Loucy (cell line): ENCODE measurements at regions not wholly inside any gene's neighbourhood (a gene's known extent, or its start where the extent isn't known, plus 50 kb on each side); places are given as distances from the start of the nearest gene placed in this dataset.

Experiments
- H2AFZ ChIP-seq: fragments of 200-600 bp; sonication (generic); 2 replicates; pipeline ENCODE4 v1.6.0; 2016; ENCODE audit warnings: antibody characterized with exemption, mild to moderate bottlenecking, low read length, moderate library complexity
- H3F3A ChIP-seq: fragments of 200-600 bp; 2 replicates; pipeline ENCODE4 v1.6.0; 2016; ENCODE audit warnings: antibody characterized with exemption, low read depth, mild to moderate bottlenecking
- H3K27me3 ChIP-seq: fragments of 200-600 bp; sonication (generic); 2 replicates; pipeline ENCODE4 v1.6.1; 2014; ENCODE audit warnings: low read length, mild to moderate bottlenecking; ENCODE audit not compliant: insufficient read depth, poor library complexity, severe bottlenecking
- H3K36me3 ChIP-seq: fragments of 200-600 bp; sonication (generic); 2 replicates; pipeline ENCODE4 v1.6.1; 2016; ENCODE audit warnings: low read length; ENCODE audit not compliant: insufficient read depth
- H3K4me1 ChIP-seq: fragments of 200-600 bp; sonication (generic); 2 replicates; pipeline ENCODE4 v1.5.1; 2014; ENCODE audit warnings: low read length, mild to moderate bottlenecking; ENCODE audit not compliant: insufficient read depth, poor library complexity, severe bottlenecking
- H3K4me2 ChIP-seq: fragments of 200-600 bp; sonication (generic); 2 replicates; pipeline ENCODE4 v1.6.0; 2014; ENCODE audit warnings: antibody characterized with exemption, low read length, low read depth, mild to moderate bottlenecking; ENCODE audit not compliant: poor library complexity, severe bottlenecking
- H3K4me3 ChIP-seq: fragments of 200-600 bp; sonication (generic); 2 replicates; pipeline ENCODE4 v1.5.1; 2014; ENCODE audit warnings: low read length, mild to moderate bottlenecking, mixed read lengths; ENCODE audit not compliant: poor library complexity, severe bottlenecking
- H3K79me2 ChIP-seq: fragments of 200-600 bp; sonication (generic); 2 replicates; pipeline ENCODE4 v1.6.1; 2014; ENCODE audit warnings: low read length; ENCODE audit not compliant: insufficient read depth
- H3K9ac ChIP-seq: fragments of 200-600 bp; sonication (generic); 2 replicates; pipeline ENCODE4 v1.6.0; 2014; ENCODE audit warnings: mild to moderate bottlenecking, low read depth, low read length, moderate library complexity; ENCODE audit not compliant: poor library complexity, severe bottlenecking
- H3K9me2 ChIP-seq: fragments of 200-600 bp; sonication (generic); replicated peaks from 2 replicates; pipeline ENCODE4 v1.6.1; 2016; ENCODE audit warnings: low read depth, low read length, mixed read lengths
- H3K9me3 ChIP-seq: fragments of 200-600 bp; sonication (generic); 2 replicates; pipeline ENCODE4 v1.6.1; 2014; ENCODE audit warnings: mild to moderate bottlenecking, antibody characterized with exemption, low read length, low read depth; ENCODE audit not compliant: insufficient read depth
- H4K20me1 ChIP-seq: fragments of 200-600 bp; sonication (generic); 2 replicates; pipeline ENCODE4 v1.6.0; 2014; ENCODE audit warnings: antibody characterized with exemption, low read length, mild to moderate bottlenecking; ENCODE audit not compliant: insufficient read depth, poor library complexity, severe bottlenecking
- EZH2phosphoT487 ChIP-seq: fragments of 200-600 bp; IDR thresholded peaks from 2 replicates; pipeline ENCODE4 v1.6.1; 2018; ENCODE audit warnings: antibody characterized with exemption, mild to moderate bottlenecking, moderate library complexity, borderline replicate concordance
- TF ChIP-seq, protein P1 (sequence below): fragments of 200-600 bp; sonication (generic); conservative IDR thresholded peaks from 2 replicates; pipeline ENCODE4 v1.5.1; 2014; ENCODE audit warnings: mild to moderate bottlenecking, antibody characterized with exemption, low read length

DNA sequence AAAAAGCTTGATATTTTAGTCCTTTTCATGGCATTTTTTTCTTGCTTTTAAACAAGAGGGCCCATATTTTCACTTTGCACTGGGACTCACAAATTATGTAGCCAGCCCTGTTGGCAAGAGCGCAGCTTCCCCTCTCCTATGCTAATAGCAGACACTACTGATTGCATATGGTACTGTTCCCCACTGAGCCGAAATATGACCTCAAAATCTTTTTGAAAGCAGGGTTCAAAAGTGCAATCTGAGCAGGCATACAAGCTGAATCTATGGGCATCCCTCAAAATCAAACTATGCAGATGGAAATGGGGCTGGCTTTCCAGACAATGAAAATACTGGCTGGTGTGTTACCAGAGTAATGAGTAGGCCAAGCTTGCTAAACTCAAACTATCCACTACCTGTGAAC, 225.2 kb upstream of the SETMAR start:
- H3K27me3 ChIP-seq: no peaks in the 10 kb centered on the region
- H3K9me3 ChIP-seq: no peaks in the 10 kb centered on the region
- H3F3A ChIP-seq: no peaks in the 10 kb centered on the region
- no peaks in the 10 kb centered on the region for H4K20me1 ChIP-seq
- no peak overlapping the region for H3K9ac ChIP-seq
- no peaks in the 10 kb centered on the region for H3K9me2 ChIP-seq
- H3K36me3 ChIP-seq: no peaks in the 10 kb centered on the region
- H3K79me2 ChIP-seq: no peaks in the 10 kb centered on the region
- H3K4me2 ChIP-seq: no peak overlapping the region
- TF ChIP-seq, protein P1, sequence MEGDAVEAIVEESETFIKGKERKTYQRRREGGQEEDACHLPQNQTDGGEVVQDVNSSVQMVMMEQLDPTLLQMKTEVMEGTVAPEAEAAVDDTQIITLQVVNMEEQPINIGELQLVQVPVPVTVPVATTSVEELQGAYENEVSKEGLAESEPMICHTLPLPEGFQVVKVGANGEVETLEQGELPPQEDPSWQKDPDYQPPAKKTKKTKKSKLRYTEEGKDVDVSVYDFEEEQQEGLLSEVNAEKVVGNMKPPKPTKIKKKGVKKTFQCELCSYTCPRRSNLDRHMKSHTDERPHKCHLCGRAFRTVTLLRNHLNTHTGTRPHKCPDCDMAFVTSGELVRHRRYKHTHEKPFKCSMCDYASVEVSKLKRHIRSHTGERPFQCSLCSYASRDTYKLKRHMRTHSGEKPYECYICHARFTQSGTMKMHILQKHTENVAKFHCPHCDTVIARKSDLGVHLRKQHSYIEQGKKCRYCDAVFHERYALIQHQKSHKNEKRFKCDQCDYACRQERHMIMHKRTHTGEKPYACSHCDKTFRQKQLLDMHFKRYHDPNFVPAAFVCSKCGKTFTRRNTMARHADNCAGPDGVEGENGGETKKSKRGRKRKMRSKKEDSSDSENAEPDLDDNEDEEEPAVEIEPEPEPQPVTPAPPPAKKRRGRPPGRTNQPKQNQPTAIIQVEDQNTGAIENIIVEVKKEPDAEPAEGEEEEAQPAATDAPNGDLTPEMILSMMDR: no peak
- TF ChIP-seq EZH2phosphoT487: no peak
- no peak overlapping the region for H3K4me3 ChIP-seq
- no peaks in the 10 kb centered on the region for H3K4me1 ChIP-seq
- H2AFZ ChIP-seq: no peak overlapping the region

DNA sequence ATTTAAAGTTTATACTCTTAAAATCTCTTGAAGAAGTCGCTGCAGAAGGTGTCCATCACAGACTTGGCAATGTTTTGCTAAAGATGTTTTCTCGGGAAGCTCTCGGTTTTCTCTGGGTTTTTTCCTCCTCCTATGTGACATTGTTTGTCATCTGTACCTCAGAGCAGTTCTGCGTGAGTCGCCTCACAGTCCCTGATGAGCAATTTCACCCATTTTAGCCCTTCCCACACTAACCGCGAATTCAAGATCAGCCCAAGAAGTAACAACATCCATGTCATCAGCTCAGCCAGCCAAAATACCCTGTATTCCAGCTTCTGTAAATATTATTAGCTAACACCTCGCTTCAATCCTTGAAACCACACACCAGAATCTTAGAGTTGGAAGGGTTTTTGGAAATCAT, 224.3 kb upstream of the SETMAR start:
- Histone ChIP-seq H3K9me3 (no peaks in the 10 kb centered on the region), H3K36me3 (no peaks in the 10 kb centered on the region), H3K9ac (no peak overlapping the region), H3K4me3 (no peak overlapping the region), H3K27me3 (no peaks in the 10 kb centered on the region), H3K9me2 (no peaks in the 10 kb centered on the region), H4K20me1 (no peaks in the 10 kb centered on the region), H3K4me2 (no peak overlapping the region), H2AFZ (no peak overlapping the region), H3F3A (no peaks in the 10 kb centered on the region), H3K79me2 (no peaks in the 10 kb centered on the region), H3K4me1 (no peaks in the 10 kb centered on the region)
- TF ChIP-seq, protein P1: no peak
- no peak for TF ChIP-seq EZH2phosphoT487

DNA sequence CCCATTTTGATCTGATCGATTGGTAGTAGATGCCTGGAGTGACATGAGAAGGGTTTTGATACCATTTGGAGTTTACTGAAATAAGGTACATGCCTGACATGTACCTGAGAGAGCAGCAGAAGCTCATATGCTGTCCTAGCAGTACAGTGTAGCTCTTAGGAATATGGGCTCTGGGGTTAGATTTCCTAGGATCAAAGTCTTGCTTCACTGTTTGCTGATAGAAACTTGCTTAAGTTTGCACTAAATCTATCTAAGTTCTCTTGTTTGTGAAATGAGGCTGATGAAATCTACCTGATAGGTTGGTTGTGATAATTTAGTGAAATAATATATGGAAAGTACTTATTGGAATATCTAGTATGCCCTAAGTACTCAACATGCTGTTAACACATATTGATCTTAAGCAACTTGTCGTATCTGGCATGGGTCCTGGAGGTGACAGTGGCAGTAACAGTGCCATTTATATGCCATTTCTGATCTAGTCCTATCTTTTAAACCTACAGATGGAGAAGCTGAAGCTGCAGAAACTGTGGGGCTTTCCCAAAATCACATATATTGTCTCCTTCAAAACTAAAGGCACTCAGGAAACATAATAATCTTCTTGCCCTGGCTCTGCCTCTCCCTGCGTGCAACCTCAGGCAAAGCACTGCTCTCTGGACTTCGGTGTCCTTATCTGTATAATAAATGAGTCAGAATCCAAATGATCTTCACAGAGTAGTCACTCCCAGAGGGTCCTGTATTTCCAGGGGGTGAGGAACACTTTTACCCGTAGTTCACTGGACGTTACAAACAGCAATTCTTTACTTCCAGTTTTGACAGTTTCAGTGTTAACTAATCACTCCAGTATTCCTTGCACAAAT, 223.6 kb upstream of the SETMAR start:
- no peak overlapping the region for H3K4me3 ChIP-seq
- H3K27me3 ChIP-seq: no peaks in the 10 kb centered on the region
- no peak overlapping the region for H3K4me2 ChIP-seq
- no peaks in the 10 kb centered on the region for H3F3A ChIP-seq
- H3K9me2 ChIP-seq: no peaks in the 10 kb centered on the region
- H3K79me2 ChIP-seq: no peaks in the 10 kb centered on the region
- H3K9ac ChIP-seq: no peak overlapping the region
- TF ChIP-seq, protein P1: no peak
- no peak for TF ChIP-seq EZH2phosphoT487
- no peaks in the 10 kb centered on the region for H4K20me1 ChIP-seq
- H2AFZ ChIP-seq: no peak overlapping the region
- no peaks in the 10 kb centered on the region for H3K36me3 ChIP-seq
- no peaks in the 10 kb centered on the region for H3K4me1 ChIP-seq
- H3K9me3 ChIP-seq: no peaks in the 10 kb centered on the region
